Vagina (tissue), 2 donors: ENCODE measurements at regions not wholly inside any gene's neighbourhood (a gene's known extent, or its start where the extent isn't known, plus 50 kb on each side); places are given as distances from the start of the nearest gene placed in this dataset.

Experiments
- CTCF ChIP-seq, 3 experiments: fragments of 450-650 bp in 2 of 3; fragments of 200-600 bp in 1 of 3; sonication (generic) in 1 of 3; IDR thresholded peaks; one replicate each; pipeline ENCODE4 v1.5.1; 2017 to 2019; ENCODE audit warnings: antibody characterized with exemption in 3 of 3, mild to moderate bottlenecking in 2 of 3, moderate library complexity in 2 of 3
- POLR2A ChIP-seq, 2 donors: fragments of 450-650 bp; IDR thresholded peaks; one replicate each; pipeline ENCODE4 v1.6.1; 2017; ENCODE audit warnings: antibody characterized with exemption in 2 of 2, mild to moderate bottlenecking in 2 of 2, moderate library complexity in 2 of 2

- TF ChIP-seq CTCF (IDR thresholded peaks at IDR 0.05) (no peak), POLR2A (IDR thresholded peaks at IDR 0.05) (no peak)
Observed at GRCh38 chr2:163481515-163481914, 254.3 kb downstream of the FIGN start.
